Sigmoid colon (tissue), 4 donors: ENCODE measurements at regions not wholly inside any gene's neighbourhood (a gene's known extent, or its start where the extent isn't known, plus 50 kb on each side); places are given as distances from the start of the nearest gene placed in this dataset.

ENCODE experiments used
- EP300 ChIP-seq, 4 donors: sonication (generic); formaldehyde crosslinking; IDR thresholded peaks; one replicate each; pipeline ENCODE4 v1.6.1; 2017; ENCODE audit warnings: antibody characterized with exemption in 4 of 4
- POLR2A ChIP-seq, 2 donors: fragments of 450-650 bp; IDR thresholded peaks; one replicate each; pipeline ENCODE4 v1.6.1; 2016; ENCODE audit warnings: antibody characterized with exemption in 2 of 2, mild to moderate bottlenecking in 2 of 2, moderate library complexity in 2 of 2
- POLR2AphosphoS5 ChIP-seq, 4 donors: sonication (generic); formaldehyde crosslinking; IDR thresholded peaks; one replicate each; pipeline ENCODE4 v1.6.1; 2017; ENCODE audit warnings: antibody characterized with exemption in 4 of 4
- TF ChIP-seq, protein P1 (sequence below), 4 experiments: fragments of 450-650 bp in 3 of 4; fragments of 200-600 bp in 1 of 4; IDR thresholded peaks; one replicate each; pipeline ENCODE4 v1.5.1; 2016 to 2019; ENCODE audit warnings: antibody characterized with exemption in 4 of 4, mild to moderate bottlenecking in 3 of 4, moderate library complexity in 2 of 4

DNA sequence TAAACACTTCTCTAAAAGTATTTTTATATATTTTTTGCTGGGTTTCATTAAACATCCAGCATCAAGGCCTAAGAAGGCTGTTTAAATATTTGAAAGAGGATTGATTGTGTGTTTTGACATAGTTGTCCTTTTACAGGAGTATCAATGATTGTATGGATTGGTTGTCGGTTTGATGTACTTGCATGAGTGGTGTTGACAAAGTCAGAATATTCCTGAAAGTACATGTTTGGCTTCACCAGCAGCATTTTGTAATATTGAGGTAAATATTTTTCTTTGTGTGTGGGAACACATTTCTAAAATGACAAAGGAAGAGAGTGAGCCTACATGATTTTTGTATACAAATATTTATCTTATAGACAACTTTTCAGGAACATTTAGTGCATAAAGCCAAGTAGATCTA lies 269.7 kb downstream of the PTBP2 start:
- TF ChIP-seq, protein P1, sequence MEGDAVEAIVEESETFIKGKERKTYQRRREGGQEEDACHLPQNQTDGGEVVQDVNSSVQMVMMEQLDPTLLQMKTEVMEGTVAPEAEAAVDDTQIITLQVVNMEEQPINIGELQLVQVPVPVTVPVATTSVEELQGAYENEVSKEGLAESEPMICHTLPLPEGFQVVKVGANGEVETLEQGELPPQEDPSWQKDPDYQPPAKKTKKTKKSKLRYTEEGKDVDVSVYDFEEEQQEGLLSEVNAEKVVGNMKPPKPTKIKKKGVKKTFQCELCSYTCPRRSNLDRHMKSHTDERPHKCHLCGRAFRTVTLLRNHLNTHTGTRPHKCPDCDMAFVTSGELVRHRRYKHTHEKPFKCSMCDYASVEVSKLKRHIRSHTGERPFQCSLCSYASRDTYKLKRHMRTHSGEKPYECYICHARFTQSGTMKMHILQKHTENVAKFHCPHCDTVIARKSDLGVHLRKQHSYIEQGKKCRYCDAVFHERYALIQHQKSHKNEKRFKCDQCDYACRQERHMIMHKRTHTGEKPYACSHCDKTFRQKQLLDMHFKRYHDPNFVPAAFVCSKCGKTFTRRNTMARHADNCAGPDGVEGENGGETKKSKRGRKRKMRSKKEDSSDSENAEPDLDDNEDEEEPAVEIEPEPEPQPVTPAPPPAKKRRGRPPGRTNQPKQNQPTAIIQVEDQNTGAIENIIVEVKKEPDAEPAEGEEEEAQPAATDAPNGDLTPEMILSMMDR (IDR thresholded peaks at IDR 0.05): no peak
- TF ChIP-seq POLR2AphosphoS5 (IDR thresholded peaks at IDR 0.05) (no peak), EP300 (IDR thresholded peaks at IDR 0.05) (no peak), POLR2A (IDR thresholded peaks at IDR 0.05) (no peak)
